ENCODE measurements at regions not wholly inside any gene's neighbourhood (a gene's known extent, or its start where the extent isn't known, plus 50 kb on each side); places are given as distances from the start of the nearest gene placed in this dataset.

DNA sequence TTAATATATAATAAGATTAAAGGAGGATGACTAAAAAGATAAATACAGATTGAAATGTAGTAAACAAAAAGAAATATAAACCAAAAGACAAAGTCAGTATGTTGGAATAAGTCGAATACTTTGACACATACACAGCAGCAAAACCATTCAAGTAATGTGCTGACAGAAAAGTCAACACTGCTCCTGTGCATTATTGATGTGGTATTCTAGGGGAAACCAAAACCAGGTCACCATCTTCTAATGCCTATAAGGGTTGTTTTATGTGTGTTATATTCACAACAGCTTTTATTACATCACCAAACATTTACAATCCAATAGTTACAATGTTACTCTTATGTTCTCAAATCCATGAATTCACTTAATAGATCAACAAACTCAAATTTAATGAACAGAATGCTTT, 111.8 kb upstream of the DKK2 start:
- TF ChIP-seq GABPA (IDR thresholded peaks at IDR 0.05; ENCODE audit: low read depth) (no peak), POLR2AphosphoS5 (IDR thresholded peaks at IDR 0.05; ENCODE audit: low read depth) (no peak), SPI1 (IDR thresholded peaks at IDR 0.05; ENCODE audit: borderline replicate concordance, low read depth) (no peak)
- TF ChIP-seq, protein P1, sequence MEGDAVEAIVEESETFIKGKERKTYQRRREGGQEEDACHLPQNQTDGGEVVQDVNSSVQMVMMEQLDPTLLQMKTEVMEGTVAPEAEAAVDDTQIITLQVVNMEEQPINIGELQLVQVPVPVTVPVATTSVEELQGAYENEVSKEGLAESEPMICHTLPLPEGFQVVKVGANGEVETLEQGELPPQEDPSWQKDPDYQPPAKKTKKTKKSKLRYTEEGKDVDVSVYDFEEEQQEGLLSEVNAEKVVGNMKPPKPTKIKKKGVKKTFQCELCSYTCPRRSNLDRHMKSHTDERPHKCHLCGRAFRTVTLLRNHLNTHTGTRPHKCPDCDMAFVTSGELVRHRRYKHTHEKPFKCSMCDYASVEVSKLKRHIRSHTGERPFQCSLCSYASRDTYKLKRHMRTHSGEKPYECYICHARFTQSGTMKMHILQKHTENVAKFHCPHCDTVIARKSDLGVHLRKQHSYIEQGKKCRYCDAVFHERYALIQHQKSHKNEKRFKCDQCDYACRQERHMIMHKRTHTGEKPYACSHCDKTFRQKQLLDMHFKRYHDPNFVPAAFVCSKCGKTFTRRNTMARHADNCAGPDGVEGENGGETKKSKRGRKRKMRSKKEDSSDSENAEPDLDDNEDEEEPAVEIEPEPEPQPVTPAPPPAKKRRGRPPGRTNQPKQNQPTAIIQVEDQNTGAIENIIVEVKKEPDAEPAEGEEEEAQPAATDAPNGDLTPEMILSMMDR (IDR thresholded peaks at IDR 0.05; ENCODE audit: insufficient read depth, low read length), result no peak
- TF ChIP-seq, protein P2, sequence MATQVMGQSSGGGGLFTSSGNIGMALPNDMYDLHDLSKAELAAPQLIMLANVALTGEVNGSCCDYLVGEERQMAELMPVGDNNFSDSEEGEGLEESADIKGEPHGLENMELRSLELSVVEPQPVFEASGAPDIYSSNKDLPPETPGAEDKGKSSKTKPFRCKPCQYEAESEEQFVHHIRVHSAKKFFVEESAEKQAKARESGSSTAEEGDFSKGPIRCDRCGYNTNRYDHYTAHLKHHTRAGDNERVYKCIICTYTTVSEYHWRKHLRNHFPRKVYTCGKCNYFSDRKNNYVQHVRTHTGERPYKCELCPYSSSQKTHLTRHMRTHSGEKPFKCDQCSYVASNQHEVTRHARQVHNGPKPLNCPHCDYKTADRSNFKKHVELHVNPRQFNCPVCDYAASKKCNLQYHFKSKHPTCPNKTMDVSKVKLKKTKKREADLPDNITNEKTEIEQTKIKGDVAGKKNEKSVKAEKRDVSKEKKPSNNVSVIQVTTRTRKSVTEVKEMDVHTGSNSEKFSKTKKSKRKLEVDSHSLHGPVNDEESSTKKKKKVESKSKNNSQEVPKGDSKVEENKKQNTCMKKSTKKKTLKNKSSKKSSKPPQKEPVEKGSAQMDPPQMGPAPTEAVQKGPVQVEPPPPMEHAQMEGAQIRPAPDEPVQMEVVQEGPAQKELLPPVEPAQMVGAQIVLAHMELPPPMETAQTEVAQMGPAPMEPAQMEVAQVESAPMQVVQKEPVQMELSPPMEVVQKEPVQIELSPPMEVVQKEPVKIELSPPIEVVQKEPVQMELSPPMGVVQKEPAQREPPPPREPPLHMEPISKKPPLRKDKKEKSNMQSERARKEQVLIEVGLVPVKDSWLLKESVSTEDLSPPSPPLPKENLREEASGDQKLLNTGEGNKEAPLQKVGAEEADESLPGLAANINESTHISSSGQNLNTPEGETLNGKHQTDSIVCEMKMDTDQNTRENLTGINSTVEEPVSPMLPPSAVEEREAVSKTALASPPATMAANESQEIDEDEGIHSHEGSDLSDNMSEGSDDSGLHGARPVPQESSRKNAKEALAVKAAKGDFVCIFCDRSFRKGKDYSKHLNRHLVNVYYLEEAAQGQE (IDR thresholded peaks at IDR 0.05; ENCODE audit: insufficient replicate concordance, low read depth), result no peak
- H3K4me3 ChIP-seq (replicated peaks; ENCODE audit: insufficient read depth, low read length), result no peak overlapping the region
- no peaks in the 10 kb centered on the region for H3K27me3 ChIP-seq (ENCODE audit: insufficient read depth, poor library complexity, severe bottlenecking)
- H3K27ac ChIP-seq (replicated peaks), result no peak overlapping the region
- DNase-seq (ENCODE audit: low read depth in 1 of 2, low spot score in 1 of 2), result no peak

DNA sequence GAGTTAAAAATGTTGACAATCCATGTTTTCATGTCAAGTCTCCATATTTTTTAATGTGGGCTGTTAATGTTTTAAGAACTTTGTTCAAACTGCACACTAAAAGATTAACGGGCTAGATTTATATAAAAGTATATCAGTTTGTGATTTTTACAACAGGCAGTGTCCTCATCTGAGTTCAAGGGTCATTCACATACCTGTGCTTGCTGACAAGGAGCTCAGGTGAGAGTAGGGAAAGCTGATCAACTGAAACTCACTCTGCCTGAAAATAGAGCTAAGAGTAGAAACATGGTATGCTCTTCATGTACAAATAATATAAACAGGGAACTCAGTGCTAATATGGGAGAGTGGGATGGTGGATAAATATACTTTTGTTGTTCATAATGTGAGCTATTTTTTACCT, 102.3 kb upstream of the DKK2 start:
- Histone ChIP-seq H3K27me3 (ENCODE audit: insufficient read depth, poor library complexity, severe bottlenecking) (no peaks in the 10 kb centered on the region), H3K27ac (replicated peaks) (no peak overlapping the region), H3K4me3 (replicated peaks; ENCODE audit: insufficient read depth, low read length) (no peak overlapping the region)
- DNase-seq (ENCODE audit: low read depth in 1 of 2, low spot score in 1 of 2), result no peak
- TF ChIP-seq, protein P2 (IDR thresholded peaks at IDR 0.05; ENCODE audit: insufficient replicate concordance, low read depth), result no peak
- TF ChIP-seq SPI1 (IDR thresholded peaks at IDR 0.05; ENCODE audit: borderline replicate concordance, low read depth) (no peak), POLR2AphosphoS5 (IDR thresholded peaks at IDR 0.05; ENCODE audit: low read depth) (no peak), GABPA (IDR thresholded peaks at IDR 0.05; ENCODE audit: low read depth) (no peak)
- TF ChIP-seq, protein P1 (IDR thresholded peaks at IDR 0.05; ENCODE audit: insufficient read depth, low read length), result no peak

DNA sequence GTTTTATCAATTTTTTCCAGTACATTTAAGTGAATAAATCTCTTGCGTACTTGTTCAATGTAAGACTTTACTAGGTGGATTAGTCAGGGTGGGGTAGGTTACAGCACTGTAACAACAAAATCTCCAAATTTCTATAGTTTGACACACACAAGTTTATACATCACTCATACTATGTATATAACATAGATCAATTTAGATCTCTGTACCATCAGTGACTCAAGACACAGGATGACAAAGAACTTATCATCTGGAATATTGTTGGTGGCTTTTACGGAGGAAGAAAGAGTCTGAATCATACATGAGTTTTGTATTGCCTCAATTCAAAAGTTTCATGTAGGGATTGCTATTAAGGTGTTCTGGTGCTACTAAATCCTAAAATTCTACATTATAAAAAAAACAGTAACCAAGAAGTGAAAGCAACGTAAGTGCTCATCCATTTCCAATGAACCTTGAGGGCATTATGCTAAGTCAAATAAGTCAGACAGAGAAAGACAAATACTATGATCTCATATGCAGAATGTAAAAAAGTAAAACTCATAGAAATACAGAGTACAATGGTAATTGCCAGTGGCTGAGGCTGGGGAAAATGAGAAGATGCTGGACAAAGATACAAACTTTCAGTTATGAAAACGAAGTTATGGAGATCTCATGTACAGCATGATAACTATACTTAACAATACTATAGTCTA, 98.0 kb upstream of the DKK2 start:
- DNase-seq (ENCODE audit: low read depth in 1 of 2, low spot score in 1 of 2), result no peak
- no peak overlapping the region for H3K4me3 ChIP-seq (replicated peaks; ENCODE audit: insufficient read depth, low read length)
- no peaks in the 10 kb centered on the region for H3K27me3 ChIP-seq (ENCODE audit: insufficient read depth, poor library complexity, severe bottlenecking)
- no peak overlapping the region for H3K27ac ChIP-seq (replicated peaks)
- TF ChIP-seq GABPA (IDR thresholded peaks at IDR 0.05; ENCODE audit: low read depth) (no peak), POLR2AphosphoS5 (IDR thresholded peaks at IDR 0.05; ENCODE audit: low read depth) (no peak), SPI1 (IDR thresholded peaks at IDR 0.05; ENCODE audit: borderline replicate concordance, low read depth) (no peak)
- TF ChIP-seq, protein P2 (IDR thresholded peaks at IDR 0.05; ENCODE audit: insufficient replicate concordance, low read depth), result no peak
- TF ChIP-seq, protein P1 (IDR thresholded peaks at IDR 0.05; ENCODE audit: insufficient read depth, low read length), result no peak
